ENCODE measurements at regions not wholly inside any gene's neighbourhood (a gene's known extent, or its start where the extent isn't known, plus 50 kb on each side); places are given as distances from the start of the nearest gene placed in this dataset.

GRCh38 chr4:84231539-84232055 is 267.5 kb downstream of the NKX6-1 start:
- no peak for DNase-seq (ENCODE audit: extremely low spot score)
- ChIA-PET POLR2A (no interaction called here), CTCF (no interaction called here)
- TF ChIP-seq SUZ12 (IDR thresholded peaks at IDR 0.05) (no peak), ZNF384 (IDR thresholded peaks at IDR 0.05) (no peak), FOXA1 (IDR thresholded peaks at IDR 0.05) (no peak), NFRKB (IDR thresholded peaks at IDR 0.05) (no peak), HDGF (IDR thresholded peaks at IDR 0.05; ENCODE audit: borderline replicate concordance) (no peak), TARDBP (IDR thresholded peaks at IDR 0.05) (no peak), FOXK2 (IDR thresholded peaks at IDR 0.05) (no peak), PKNOX1 (IDR thresholded peaks at IDR 0.05) (no peak), CTBP1 (IDR thresholded peaks at IDR 0.05; ENCODE audit: borderline replicate concordance) (no peak), FOXM1 (IDR thresholded peaks at IDR 0.05; ENCODE audit: borderline replicate concordance) (no peak), LEF1 (IDR thresholded peaks at IDR 0.05; ENCODE audit: borderline replicate concordance) (no peak), ELF4 (IDR thresholded peaks at IDR 0.05) (no peak), SP1 (IDR thresholded peaks at IDR 0.05) (no peak), ARNT (IDR thresholded peaks at IDR 0.05) (no peak), BHLHE40 (IDR thresholded peaks at IDR 0.05; ENCODE audit: borderline replicate concordance) (no peak), L3MBTL2 (conservative IDR thresholded peaks at IDR 0.05) (no peak)

GRCh38 chr4:84224522-84224921 is 274.6 kb downstream of the NKX6-1 start:
- POLR2A ChIA-PET = no interaction called here
- no peak for DNase-seq (ENCODE audit: extremely low spot score)
- CTCF ChIA-PET = no interaction called here
- TF ChIP-seq FOXK2 (IDR thresholded peaks at IDR 0.05) (no peak), BHLHE40 (IDR thresholded peaks at IDR 0.05; ENCODE audit: borderline replicate concordance) (no peak), SUZ12 (IDR thresholded peaks at IDR 0.05) (no peak), FOXM1 (IDR thresholded peaks at IDR 0.05; ENCODE audit: borderline replicate concordance) (no peak), NFRKB (IDR thresholded peaks at IDR 0.05) (no peak)

GRCh38 chr4:84221704-84222103 is 277.4 kb downstream of the NKX6-1 start:
- ChIA-PET CTCF (no interaction called here), POLR2A (no interaction called here)
- TF ChIP-seq LEF1 (IDR thresholded peaks at IDR 0.05; ENCODE audit: borderline replicate concordance) (no peak), NFRKB (IDR thresholded peaks at IDR 0.05) (no peak), SP1 (IDR thresholded peaks at IDR 0.05) (no peak), ZNF384 (IDR thresholded peaks at IDR 0.05) (no peak), PKNOX1 (IDR thresholded peaks at IDR 0.05) (no peak), TARDBP (IDR thresholded peaks at IDR 0.05) (no peak), ARNT (IDR thresholded peaks at IDR 0.05) (no peak), L3MBTL2 (conservative IDR thresholded peaks at IDR 0.05) (no peak), FOXM1 (IDR thresholded peaks at IDR 0.05; ENCODE audit: borderline replicate concordance) (no peak), FOXK2 (IDR thresholded peaks at IDR 0.05) (no peak), SUZ12 (IDR thresholded peaks at IDR 0.05) (no peak), ELF4 (IDR thresholded peaks at IDR 0.05) (no peak), HDGF (IDR thresholded peaks at IDR 0.05; ENCODE audit: borderline replicate concordance) (no peak), CTBP1 (IDR thresholded peaks at IDR 0.05; ENCODE audit: borderline replicate concordance) (no peak), FOXA1 (IDR thresholded peaks at IDR 0.05) (no peak), BHLHE40 (IDR thresholded peaks at IDR 0.05; ENCODE audit: borderline replicate concordance) (no peak)
- no peak for DNase-seq (ENCODE audit: extremely low spot score)

- ChIA-PET POLR2A (no interaction called here), CTCF (no interaction called here)
- DNase-seq (ENCODE audit: extremely low spot score) = no peak
- no peak for TF ChIP-seq FOXK2 (IDR thresholded peaks at IDR 0.05)
- TF ChIP-seq LEF1 (IDR thresholded peaks at IDR 0.05; ENCODE audit: borderline replicate concordance) = no peak
- TF ChIP-seq BHLHE40 (IDR thresholded peaks at IDR 0.05; ENCODE audit: borderline replicate concordance) = no peak
- TF ChIP-seq SUZ12 (IDR thresholded peaks at IDR 0.05) = no peak
- no peak for TF ChIP-seq CTBP1 (IDR thresholded peaks at IDR 0.05; ENCODE audit: borderline replicate concordance)
- no peak for TF ChIP-seq SP1 (IDR thresholded peaks at IDR 0.05)
Observed at GRCh38 chr4:84220990-84221389, 278.1 kb downstream of the NKX6-1 start.

- POLR2A ChIA-PET = no interaction called here
Observed at GRCh38 chr4:84219656-84220055, 279.4 kb downstream of the NKX6-1 start.

More at GRCh38 chr4:84219656-84220055, 279.4 kb downstream of the NKX6-1 start:
- TF ChIP-seq ELF4 (IDR thresholded peaks at IDR 0.05) = no peak
- no peak for TF ChIP-seq FOXM1 (IDR thresholded peaks at IDR 0.05; ENCODE audit: borderline replicate concordance)
- no peak for TF ChIP-seq PKNOX1 (IDR thresholded peaks at IDR 0.05)
- TF ChIP-seq L3MBTL2 (conservative IDR thresholded peaks at IDR 0.05) = no peak
- TF ChIP-seq BHLHE40 (IDR thresholded peaks at IDR 0.05; ENCODE audit: borderline replicate concordance) = no peak
- TF ChIP-seq FOXK2 (IDR thresholded peaks at IDR 0.05) = no peak
- TF ChIP-seq SUZ12 (IDR thresholded peaks at IDR 0.05) = no peak
- TF ChIP-seq CTBP1 (IDR thresholded peaks at IDR 0.05; ENCODE audit: borderline replicate concordance) = no peak
- no peak for TF ChIP-seq LEF1 (IDR thresholded peaks at IDR 0.05; ENCODE audit: borderline replicate concordance)
- no peak for TF ChIP-seq FOXA1 (IDR thresholded peaks at IDR 0.05)
- TF ChIP-seq ARNT (IDR thresholded peaks at IDR 0.05) = no peak
- no peak for TF ChIP-seq TARDBP (IDR thresholded peaks at IDR 0.05)
- TF ChIP-seq SP1 (IDR thresholded peaks at IDR 0.05) = no peak
- TF ChIP-seq ZNF384 (IDR thresholded peaks at IDR 0.05) = no peak
- TF ChIP-seq HDGF (IDR thresholded peaks at IDR 0.05; ENCODE audit: borderline replicate concordance) = no peak
- TF ChIP-seq NFRKB (IDR thresholded peaks at IDR 0.05) = no peak
- CTCF ChIA-PET = no interaction called here
- no peak for DNase-seq (ENCODE audit: extremely low spot score)
